CD4-positive, alpha-beta T cell treated with Interleukin-4 for 4 hours (primary cell): ENCODE measurements at regions not wholly inside any gene's neighbourhood (a gene's known extent, or its start where the extent isn't known, plus 50 kb on each side); places are given as distances from the start of the nearest gene placed in this dataset.

Experiments
- DNase-seq: peaks from one replicate; pipeline ENCODE4 v3.0.0-alpha.2; 2020

DNA sequence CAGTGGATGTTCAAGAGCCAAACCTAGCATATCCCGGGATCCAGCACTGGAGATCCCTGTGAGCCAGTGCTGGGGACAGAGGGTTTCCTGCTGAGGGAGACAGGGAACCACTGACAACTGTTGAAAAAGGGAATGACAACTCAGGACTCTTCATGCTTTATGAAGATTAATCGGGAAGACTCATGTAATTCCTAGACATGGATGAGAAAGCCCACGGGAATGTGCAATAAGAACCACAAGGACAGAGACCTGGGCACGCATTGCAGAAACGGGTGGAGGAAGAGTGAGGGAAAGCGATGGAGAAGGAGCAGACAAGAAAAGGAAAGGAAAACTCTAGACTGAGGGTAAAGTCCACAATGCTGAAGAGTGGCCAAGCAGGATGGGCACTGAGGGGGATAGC lies 296.0 kb downstream of the PCNX1 start:
- DNase-seq, result no peak

DNA sequence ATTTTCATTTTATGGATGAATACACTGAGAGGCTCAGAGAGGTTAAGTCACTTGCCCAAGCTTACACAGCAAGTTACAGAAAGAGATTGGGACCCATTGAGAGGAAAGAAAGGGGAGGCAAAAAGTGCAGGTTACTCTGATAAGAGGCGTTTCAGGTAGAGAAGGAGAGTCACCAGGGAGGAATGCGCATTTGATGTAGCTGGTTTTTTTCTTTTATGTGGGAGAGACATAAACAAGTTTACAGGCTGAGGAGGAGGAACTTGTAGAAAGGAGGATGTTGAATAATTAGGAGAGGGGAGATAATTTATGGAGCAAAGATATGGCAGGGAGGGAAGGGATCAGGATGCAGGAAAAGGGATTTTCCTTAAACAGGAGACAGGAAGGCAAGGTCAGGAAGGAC lies 297.0 kb downstream of the PCNX1 start:
- DNase-seq, result no peak

DNA sequence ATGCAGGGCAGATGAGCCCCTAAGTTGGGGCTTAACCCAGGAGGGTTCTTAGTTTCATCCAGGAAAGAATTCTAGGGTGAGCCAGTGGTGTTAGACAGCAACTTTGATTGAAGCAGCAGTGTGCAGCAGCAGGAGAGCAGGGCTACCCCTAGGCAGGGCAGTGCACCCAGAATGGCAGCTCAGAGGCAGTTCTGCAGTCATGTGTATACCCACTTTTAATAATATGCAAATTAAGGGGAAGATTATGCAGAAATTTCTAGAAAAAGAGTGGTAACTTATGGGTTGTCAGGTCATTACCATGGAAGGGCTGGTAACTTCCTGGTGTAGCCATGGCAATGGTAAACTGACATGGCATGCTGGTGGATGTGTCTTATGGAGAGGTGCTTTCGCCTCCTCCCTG lies 297.5 kb downstream of the PCNX1 start:
- no peak for DNase-seq

DNA sequence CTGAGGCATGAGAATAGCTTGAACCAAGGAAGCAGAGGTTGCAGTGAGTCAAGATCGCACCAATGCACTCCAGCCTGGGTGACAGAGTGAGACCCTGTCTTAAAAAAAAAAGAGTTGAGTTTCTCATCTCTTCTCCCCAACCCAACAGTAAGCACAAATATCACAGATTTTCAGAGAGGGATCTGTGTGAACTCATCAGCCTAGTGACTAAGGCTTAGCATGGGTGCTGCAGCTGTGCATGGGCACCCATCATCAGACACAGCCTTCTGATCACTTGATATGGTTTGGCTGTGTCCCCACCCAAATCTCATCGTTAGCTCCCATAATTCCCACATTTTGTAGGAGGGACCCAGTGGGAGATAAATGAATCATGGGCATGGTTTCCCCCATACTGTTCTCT lies 298.9 kb downstream of the PCNX1 start:
- no peak for DNase-seq

DNA sequence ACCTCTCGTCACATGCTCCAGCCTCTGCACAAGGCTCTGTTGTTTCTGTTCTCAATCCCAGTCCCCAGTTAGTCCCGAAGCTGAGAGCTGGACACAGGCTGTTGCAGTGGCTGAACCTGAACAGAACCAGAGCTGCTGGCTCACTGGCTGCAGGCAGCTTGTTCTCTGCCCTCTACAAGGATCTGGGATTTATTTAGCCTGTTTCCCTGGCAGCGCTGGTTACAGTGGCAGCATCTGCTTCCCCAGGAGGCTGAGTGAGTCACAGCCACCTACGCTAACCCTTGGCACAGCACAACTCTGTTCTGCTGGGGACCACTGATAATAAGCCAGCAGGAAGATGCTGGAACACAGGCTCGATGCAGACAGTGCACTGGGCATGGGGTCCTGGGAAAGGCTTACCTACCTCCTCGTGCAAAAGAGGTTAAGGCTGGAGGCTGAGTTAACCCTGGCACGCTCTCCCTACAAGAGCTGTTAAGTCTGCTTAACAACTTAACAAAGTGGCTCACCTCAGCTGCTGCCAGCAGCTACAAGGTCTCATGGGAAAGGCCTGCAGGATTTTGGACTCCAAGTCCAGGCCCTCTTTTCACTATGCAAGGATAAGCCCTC lies 299.6 kb downstream of the PCNX1 start:
- no peak for DNase-seq

DNA sequence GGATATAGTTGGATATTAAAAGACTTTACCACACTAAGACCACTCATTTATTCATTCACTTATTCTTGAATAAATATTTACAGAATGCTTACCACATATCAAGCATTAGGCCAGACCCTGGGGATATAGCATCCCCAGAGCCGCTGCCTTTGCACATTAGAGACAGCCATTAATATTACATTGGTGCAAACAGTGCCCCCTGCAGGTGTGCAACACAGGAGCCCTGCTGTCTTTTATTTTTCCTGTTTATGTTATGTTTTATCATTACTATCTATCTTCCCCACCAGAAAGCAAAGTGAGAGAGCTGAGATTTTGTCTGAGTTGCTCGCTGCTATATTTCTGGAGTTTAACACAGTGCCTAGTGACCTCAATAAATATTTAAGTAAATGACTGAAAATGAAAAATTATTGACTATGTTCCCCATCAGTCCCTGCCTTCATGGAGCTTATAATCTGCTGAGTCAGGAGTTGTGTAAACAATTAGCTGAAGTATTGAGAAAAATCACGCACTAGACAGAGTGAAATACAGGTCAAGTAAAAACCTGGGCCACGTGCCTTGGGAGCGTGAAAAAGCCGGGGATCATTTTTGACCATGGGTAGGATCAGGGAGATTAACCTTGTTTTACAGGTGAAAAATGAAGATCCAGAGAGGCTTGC lies 301.6 kb downstream of the PCNX1 start:
- DNase-seq, result no peak

DNA sequence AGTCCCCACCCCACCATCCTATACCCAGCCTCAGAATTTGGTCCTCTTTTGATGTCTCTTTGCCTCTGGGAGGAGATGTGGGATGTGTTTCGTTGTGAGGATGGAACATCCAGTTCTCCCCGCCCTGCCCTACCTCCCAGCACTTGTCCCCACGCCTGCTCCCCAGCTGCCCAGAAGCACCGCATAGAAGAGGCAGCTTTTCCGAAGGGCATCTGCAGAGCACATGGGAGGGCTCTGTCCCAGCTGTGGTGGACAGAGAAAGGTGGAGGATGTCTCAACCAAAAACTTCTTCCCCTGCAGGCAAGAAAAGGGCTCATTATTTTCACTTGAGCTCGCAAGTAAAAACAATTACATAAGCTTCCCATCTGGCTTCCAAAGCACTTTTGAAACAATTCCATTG lies 302.6 kb downstream of the PCNX1 start:
- no peak for DNase-seq

DNA sequence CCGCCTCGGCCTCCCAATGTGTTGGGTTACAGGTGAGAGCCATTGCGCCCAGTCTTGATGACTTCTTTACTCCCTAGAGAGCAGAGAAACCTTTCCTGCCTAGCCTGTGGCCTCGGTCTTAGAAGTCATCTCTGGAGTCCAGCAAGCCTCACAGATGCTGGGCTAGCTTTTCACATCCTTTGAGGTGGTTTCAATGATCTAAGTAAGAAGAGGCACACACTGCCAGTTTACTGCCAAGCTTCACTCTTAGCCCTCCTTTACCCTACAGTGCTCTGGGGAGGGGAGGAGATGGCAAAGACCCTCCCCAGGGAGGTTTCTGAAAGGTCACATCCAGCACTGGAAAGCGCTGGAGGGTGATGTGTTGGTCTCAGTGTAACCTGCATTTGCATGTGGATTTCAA lies 304.8 kb downstream of the PCNX1 start:
- DNase-seq, result no peak

DNA sequence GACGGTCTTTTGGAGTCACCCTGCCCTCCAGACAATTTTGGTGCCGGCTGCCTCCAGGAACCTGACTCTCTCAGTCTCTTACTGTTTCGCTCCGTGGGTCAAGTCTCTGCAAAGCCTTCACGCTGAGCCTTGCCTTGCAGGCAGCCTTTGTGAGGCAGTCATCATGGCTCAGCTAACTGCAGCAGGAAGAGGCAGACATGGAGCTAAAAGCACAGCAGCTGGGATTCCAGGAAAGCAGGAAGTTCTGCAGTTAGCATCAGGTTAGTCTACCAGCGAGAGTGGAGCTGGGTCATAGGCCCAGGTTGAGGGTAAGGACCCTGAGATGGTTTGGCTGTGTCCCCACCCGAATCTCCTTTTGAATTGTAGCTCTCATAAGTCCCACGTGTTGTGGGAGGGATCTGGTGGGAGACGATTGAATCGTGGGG lies 305.4 kb downstream of the PCNX1 start:
- DNase-seq, result no peak

DNA sequence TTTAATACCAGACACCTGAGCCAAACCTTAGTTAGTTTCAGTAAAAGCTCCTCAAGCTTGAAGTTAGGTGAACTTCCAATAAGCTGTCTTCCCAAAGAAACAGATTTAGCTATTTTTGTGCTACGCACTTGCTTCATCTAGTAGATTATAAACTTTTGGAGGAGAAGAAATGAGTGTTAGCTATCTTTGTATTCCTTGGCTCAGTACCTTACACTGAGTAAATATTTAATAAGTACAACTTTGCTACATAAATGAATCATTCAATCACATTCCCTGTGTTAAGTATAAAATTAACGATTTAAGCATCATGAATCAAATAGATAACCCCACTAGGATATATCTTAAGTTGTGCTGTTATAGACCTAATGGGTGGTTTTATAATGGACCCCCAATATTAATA lies 307.0 kb downstream of the PCNX1 start:
- DNase-seq, result no peak

DNA sequence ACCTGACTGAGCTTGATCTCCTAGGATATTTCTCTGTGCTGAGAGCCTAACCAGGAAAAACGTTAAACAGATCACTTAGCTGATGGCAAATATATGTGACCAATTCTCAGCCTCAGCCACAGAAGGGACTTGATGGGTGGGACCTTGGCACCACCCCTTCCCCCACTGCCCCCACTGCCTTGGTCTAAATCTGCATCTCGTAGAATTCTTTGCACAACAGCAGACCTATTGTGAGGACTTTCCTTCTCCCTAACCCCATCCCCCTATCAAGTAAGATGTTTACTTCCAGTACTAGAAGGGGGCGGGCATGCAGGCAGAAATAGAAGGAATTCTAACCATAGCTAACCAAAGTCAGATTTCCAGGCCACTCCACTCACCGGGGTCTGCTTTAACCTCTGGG lies 313.2 kb downstream of the PCNX1 start:
- DNase-seq, result no peak

DNA sequence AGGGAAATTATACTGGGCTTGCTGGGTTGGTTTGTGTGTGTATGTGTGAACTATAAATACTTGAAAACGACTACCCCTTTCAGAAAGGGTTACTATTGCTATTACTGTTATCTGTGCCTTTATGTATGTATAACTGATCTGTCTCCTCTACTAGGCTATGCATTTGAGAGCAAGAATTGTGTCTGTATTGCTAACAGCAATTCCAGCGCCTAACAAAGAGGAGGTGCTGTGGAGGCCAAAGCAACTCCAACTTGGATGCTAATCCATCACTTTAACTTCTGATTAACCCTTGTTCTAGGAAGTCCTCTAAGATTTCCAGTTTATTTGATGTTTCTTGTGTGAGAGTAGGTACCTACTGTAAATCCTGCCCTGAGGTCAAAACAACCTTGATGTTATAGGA lies 313.9 kb downstream of the PCNX1 start:
- no peak for DNase-seq

DNA sequence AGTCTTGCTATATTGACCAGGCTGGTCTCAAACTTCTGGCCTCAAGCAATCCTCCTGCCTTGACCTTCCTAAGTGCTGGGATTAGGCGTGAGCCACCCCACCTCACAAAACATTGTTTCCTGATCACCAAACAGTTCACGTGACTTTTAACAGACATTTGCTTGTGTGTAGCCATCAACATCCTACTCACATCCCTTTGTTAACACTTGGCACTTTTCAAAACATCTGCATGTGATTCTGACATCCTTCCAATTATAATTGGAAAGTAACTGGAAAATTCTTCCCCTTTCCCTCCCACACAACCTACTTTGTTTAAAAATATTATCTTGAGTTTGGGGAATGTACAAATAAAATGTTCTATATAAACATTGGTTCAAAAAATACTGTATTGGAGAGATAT lies 317.9 kb downstream of the PCNX1 start:
- DNase-seq, result no peak

DNA sequence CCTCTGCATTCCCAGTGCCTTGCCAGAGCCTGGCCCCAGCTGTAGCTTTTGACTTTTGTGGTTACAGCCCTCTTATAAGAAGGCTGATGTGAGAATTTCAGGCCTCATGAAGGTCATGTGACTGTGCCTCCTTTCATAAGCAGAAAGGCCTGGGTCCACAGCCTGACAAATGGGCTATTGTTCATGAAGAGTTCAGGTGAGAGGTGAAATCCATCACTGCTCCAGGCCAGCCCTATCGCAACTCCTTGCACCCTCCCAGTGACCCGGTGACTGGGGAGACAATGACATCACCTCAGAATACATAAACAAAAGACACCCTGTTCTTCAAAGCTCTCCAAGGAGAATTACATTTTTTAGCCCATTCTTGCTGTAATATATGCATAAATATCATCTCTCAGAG lies 321.5 kb downstream of the PCNX1 start:
- no peak for DNase-seq

DNA sequence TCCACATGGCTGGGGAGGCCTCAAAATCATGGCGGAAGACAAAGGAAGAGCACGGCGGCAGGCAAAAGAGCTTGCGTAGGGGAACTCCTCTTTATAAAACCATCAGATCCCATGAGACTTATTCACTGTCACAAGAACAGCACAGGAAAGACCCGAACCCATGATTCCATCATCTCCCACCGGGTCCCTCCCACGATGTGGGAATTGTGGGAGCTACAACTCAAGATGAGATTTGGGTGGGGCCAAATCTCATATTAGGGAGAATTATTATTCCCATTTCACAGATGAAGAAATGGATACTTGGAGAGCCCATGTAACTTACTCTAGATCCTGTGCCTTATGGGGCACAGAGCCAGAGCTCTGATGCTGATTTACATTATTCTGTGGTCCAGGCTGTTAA lies 322.6 kb downstream of the PCNX1 start:
- DNase-seq, result no peak

DNA sequence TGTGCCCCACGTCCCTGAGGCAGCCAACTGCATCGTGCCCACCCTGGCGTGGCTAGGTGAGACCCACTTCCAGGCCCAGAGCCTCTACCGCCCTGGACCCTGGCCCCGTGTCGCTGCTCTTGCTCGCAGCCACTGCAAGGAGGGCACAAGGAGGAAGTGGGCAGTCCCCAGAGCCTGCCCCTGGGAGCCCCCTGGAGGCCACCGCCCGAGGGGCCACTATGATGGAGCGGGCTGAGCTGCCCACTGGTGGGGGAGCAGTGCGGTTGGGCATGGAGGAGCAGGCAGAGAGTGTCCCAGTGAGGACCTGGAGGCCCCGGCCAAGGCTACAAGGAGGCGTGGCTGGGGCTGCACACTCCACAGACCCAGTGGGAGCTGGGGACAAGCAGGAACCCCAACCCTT lies 323.6 kb downstream of the PCNX1 start:
- no peak for DNase-seq

DNA sequence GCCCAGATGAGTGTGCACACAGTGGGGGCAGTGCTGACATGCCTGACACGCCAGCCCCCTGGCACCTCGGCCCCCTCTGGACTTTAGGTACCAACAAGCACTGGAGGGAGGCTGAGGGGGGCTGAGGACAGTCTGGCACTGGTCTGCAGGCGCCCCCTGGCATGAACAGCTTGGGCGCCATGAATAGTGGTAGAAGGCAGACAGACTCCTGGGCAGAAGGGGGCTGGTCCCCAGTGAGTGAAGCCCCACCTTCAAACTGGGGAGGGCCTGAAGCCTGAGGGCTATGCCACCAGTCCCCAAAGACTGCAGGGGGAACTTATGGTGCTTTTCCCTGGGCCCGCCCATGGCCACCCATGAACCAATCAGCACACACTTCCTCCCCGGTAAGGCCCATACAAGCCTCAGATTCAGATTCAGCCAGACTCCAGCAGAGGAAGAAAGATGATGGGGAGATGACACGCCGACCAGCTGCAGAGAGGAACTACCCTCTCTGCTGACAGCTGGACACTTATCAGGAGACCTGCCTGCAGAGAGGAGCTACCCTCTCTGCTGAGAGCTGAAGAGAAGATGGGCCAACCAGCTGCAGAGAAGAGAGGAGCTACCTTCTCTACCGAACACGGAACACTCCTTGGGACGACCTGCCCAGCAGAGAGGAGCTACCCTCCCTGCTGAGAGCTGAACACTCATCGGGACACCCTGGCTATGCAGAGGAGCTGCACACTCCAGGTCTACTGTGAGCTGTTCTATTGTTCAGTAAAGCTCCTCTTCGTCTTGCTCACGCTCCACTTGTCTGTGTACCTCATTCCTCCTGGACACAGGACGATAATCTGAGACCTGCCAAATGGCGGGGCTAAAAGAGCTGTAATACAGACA lies 324.5 kb downstream of the PCNX1 start:
- DNase-seq, result no peak

DNA sequence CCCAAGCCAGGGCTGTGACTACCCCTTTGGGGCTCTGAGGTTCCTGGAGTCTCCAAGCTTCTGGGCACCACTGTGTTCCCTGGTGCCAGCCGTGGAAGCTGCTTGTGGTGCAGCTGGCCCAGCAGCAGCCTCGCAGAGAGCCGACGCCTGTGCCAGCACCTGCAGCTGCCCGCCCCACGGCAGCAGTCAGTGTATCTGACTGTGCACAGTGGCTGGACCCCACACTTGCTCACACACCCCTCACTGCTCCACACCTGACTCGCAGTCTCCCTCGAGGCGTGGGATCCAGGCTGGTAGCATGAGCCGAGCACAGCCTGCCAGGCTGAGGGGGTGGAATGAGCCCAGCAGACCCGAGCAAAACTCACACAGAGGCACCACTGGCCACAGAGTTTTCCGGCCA lies 325.2 kb downstream of the PCNX1 start:
- DNase-seq, result no peak

DNA sequence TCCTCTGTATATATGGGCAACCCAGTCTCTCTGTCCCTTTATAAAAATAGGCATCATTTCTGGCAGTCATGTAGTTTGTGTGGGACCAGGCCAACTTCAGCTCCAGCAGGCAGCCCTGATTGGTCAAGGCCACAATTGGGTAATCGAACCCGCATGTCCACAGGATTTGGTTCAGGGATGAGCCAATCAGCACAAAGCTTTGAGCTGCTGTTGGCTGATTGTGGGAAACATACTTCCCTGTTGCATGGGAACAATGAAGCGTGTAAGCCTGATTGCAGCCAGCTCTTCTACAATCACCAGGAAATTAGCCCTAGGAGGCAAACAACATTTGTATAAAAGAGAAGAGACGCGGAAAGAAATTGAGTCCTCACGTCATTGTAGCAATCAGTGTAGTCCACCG lies 328.6 kb downstream of the PCNX1 start:
- DNase-seq, result no peak

DNA sequence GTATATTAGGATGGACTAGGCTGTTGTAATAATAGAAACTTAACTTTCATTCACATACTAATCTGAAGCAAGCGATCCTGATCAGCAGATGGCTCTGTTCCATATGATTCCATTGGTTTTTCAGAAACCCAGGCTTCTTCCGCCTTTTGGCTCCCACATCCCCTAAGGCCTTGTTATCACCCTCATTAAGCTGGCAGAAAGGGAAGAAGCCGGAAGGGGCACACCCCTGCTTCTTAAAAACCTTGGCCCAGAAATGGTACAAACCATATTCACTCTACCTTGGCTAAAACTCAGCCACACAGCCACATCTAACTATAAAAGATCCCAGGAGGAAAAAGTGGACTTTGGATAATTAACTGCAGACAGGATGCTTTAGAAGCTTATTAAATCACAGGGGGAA lies 329.2 kb downstream of the PCNX1 start:
- DNase-seq, result no peak

DNA sequence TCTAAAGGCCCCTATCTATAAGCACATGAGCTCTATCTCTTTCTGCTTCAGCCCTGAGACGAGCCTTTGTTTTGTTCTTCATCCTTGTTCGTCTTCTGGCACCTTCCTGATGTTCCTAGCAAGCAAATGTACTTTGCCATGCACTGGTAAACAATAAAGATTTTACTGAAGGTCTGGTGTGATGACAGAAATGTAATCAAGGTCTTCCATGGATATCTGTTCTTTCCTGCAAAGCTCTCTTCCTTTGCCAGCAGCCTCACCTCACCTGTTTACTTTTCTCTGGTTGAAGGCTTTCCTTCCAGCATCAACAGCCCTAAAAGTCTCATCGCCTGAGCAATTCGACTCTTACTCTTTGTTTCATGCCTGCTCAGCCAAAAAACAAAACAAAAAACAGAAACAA lies 330.3 kb downstream of the PCNX1 start:
- DNase-seq, result no peak

DNA sequence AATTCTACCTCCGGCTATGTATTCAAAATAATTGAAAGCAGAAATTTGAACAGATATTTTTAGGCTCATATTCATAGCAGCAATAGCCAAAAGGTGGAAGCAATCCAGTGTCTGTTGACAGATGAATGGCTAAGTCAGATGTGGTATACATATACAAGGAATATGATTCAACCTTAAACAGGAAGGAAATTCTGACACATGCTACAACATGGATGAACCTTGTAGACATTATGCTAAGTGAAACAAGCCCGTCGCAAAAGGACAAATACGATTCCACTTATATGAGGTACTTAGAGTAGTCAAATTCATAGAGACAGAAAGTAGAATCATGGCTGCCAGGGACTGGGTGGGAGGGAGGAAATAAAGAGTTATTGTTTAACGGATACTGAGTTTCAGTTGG lies 331.6 kb downstream of the PCNX1 start:
- no peak for DNase-seq

DNA sequence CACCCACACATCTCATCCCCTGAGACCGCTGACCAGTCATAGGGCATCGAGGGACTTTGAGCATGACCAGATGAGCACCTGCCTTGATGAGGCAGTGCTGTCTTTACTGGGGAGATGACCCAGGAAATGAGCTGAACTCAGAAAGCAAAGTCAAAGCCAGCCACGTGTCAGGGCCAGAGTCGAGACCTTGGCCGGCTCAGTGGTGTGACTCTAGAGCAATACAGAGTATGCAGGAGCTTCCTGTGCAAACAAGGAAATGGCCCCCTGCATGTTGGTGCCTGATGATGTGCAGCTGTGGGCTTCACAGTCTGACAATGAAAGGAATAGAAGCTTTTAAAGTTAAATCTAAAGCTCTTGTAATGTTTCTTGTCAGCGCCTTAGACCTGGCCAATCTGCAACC lies 332.9 kb downstream of the PCNX1 start:
- no peak for DNase-seq

DNA sequence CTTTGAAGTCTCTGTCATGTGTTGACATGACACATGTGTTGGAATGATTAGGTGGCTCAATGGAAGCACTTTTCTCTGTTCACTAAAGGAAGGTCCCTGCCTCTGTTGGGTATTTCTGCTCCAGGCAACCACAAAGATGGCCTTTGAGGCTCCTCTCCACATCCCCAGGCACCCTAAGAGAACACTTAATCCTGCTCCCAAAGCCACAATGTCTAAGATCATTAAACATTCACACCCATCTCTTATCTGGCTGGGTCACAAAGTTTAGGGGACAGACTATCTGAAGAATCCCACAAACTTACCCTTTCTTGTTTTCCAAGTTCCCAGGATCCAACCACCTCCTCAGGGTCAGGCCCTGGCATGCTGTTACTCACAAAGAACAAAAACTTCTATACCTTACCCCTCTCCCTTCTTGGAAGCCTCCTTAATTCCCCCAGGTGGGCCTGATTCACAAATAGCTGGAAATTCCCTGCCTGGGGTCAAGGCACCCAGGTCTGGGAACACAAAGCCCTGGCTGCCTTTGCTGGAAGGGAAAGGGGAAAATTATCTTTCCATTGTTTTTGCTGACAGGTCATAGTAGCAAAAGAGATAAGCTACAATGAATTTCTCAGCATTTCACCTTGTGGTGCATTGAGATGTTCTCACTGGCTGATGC lies 333.7 kb downstream of the PCNX1 start:
- DNase-seq, result no peak
